H1 (cell line): ENCODE measurements at regions not wholly inside any gene's neighbourhood (a gene's known extent, or its start where the extent isn't known, plus 50 kb on each side); places are given as distances from the start of the nearest gene placed in this dataset.

Experiments used
- EP300 ChIP-seq, 2 experiments: IDR thresholded peaks; 1 replicate in 1 of 2; 2 replicates in 1 of 2; pipeline ENCODE4 v1.6.1; 2011 to 2012; ENCODE audit warnings: low read depth in 2 of 2, low read length in 2 of 2, mild to moderate bottlenecking in 2 of 2, borderline replicate concordance in 1 of 2, inconsistent platforms in 1 of 2, moderate library complexity in 1 of 2
- RXRA ChIP-seq: IDR thresholded peaks from 2 replicates; pipeline ENCODE4 v1.6.1; 2011; ENCODE audit warnings: low read depth, mild to moderate bottlenecking, low read length, moderate library complexity; ENCODE audit not compliant: insufficient read depth

DNA sequence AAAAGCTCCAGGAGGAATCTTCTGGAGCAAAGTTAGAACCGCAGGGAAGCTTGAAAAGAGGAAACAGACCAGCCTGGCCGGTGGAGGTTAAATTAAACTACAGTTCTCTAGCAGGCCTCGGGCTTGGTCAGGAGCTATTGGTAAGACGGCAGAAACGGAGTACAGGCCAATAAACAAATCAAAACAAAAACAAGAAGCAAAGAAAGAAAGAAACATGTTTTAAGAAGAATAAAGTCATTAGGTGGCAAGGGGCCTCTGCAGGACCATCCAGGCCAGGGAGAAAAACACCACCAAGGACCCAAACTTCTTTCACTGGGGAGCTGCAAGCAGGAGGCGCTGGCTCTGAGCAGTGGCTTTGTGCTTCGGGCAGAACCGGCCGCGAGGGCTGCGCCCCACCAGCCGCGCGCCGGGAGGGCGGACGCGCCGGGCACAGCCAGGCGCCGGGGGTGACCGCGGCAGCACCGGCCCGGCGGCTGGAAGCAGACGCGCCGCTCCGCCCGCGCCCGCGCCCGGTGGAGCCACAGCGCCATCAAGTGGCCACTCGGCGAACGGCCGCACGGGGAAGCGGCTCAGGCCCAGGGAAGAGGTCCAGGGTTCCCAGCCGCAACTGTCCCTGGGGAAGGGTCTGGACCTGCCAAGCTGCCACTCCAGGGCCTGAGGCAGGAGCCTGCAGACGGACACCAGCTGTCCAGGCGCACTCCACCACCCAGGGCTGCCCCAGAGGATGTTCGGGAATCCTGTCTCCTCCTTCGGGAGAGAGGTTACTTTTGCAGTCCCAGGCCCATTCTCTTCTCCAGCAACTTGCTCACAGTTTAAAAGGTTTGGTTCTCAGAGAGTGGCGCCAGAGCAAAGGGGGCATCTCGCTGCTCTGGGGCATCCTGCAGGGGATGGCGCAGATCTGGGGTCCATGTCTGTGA is 419.4 kb downstream of the SOX9 start (continued):
- TF ChIP-seq EP300 (IDR thresholded peaks at IDR 0.05; ENCODE audit: borderline replicate concordance in 1 of 2, low read depth in 2 of 2, low read length in 2 of 2) (peak in 1 of 2 experiments; percentile 25; a peak in 1 of 3 replicates), RXRA (no peak)
